PC-9 (cell line): ENCODE measurements at regions not wholly inside any gene's neighbourhood (a gene's known extent, or its start where the extent isn't known, plus 50 kb on each side); places are given as distances from the start of the nearest gene placed in this dataset.
"Not testable (repeated sequence)": the region's sequence is repeated elsewhere in the genome, so short reads cannot be mapped to it uniquely, and the experiment has no call there.

ENCODE experiments used
- CTCF ChIP-seq: fragments of 200-600 bp; sonication (generic); conservative IDR thresholded peaks from 2 replicates; pipeline ENCODE4 v1.6.1; 2017; ENCODE audit warnings: mixed run types, antibody characterized with exemption, mild to moderate bottlenecking, moderate library complexity
- EZH2 ChIP-seq: fragments of 200-600 bp; sonication (generic); IDR thresholded peaks from 2 replicates; pipeline ENCODE4 v1.8.0; 2017; ENCODE audit warnings: antibody characterized with exemption, low read depth

GRCh38 chrX:92117701-92118100 is 338.5 kb downstream of the PCDH11X start:
- not testable (repeated sequence) for TF ChIP-seq CTCF, EZH2
